HEK293T (cell line): ENCODE measurements at regions not wholly inside any gene's neighbourhood (a gene's known extent, or its start where the extent isn't known, plus 50 kb on each side); places are given as distances from the start of the nearest gene placed in this dataset.

Source experiments
- ELF4 ChIP-seq: fragments of 450-650 bp; IDR thresholded peaks from 2 replicates; pipeline ENCODE4 v1.6.1; 2017; ENCODE audit warnings: antibody characterized with exemption
- FOXK2 ChIP-seq: fragments of 450-650 bp; IDR thresholded peaks from 2 replicates; pipeline ENCODE4 v1.6.1; 2016; ENCODE audit warnings: mild to moderate bottlenecking
- FOXM1 ChIP-seq: fragments of 450-650 bp; IDR thresholded peaks from 2 replicates; pipeline ENCODE4 v1.6.1; 2017; ENCODE audit warnings: mild to moderate bottlenecking, borderline replicate concordance
- HDGF ChIP-seq: fragments of 450-650 bp; IDR thresholded peaks from 2 replicates; pipeline ENCODE4 v1.6.1; 2017; ENCODE audit warnings: antibody characterized with exemption, borderline replicate concordance
- L3MBTL2 ChIP-seq: fragments of 450-650 bp; conservative IDR thresholded peaks from 2 replicates; pipeline ENCODE4 v1.6.1; 2016; ENCODE audit warnings: mild to moderate bottlenecking
- LEF1 ChIP-seq: fragments of 450-650 bp; IDR thresholded peaks from 2 replicates; pipeline ENCODE4 v1.6.1; 2017; ENCODE audit warnings: mild to moderate bottlenecking, borderline replicate concordance
- SP1 ChIP-seq: fragments of 450-650 bp; IDR thresholded peaks from 2 replicates; pipeline ENCODE4 v1.6.1; 2017
- SUZ12 ChIP-seq: fragments of 450-650 bp; IDR thresholded peaks from 2 replicates; pipeline ENCODE4 v1.6.1; 2016; ENCODE audit warnings: mild to moderate bottlenecking
- TARDBP ChIP-seq: fragments of 450-650 bp; IDR thresholded peaks from 2 replicates; pipeline ENCODE4 v1.6.1; 2016

DNA sequence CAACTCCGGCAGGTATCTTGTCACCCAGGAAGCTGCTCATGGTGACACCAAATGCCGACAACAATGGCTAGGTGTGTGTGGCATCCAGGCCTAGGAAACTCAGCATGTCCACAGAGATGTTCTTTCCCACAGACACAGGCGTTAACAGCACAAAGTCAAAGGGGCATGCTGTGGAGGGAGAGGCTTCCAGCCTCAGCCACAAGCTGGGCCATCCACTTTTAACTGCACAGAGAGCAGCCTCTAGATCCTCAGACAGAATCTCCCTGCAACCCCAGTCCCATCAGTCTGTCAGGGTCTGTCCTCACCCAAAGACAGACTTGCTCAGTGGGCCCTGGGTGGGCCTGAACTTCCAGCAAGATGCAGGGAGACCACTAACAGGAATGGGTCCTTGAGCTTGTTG lies 58.5 kb upstream of the BCAR3 start:
- TF ChIP-seq HDGF (no peak), ELF4 (no peak), SUZ12 (no peak), SP1 (no peak), FOXK2 (no peak), L3MBTL2 (no peak), LEF1 (no peak), TARDBP (no peak), FOXM1 (no peak)
